ENCODE measurements at regions not wholly inside any gene's neighbourhood (a gene's known extent, or its start where the extent isn't known, plus 50 kb on each side); places are given as distances from the start of the nearest gene placed in this dataset.

DNA sequence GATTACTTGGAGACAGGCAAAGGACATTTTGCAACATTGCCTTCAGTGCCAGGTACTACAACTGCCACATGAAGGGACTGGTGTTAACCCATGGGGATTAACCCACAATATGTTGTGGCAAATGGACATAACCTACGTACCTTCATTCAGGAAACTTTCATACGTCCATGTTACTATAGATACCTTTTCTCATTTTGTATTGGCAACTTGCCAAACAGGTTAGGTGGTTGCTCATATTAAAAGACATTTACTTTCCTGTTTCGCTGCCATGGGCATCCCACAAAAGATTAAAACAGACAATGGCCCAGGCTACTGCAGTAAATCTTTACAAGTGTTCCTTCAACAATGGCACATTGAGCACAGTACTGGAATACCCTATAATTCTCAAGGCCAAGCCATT, 925.3 kb downstream of the SLITRK6 start:
- DNase-seq (no peak), ATAC-seq (ENCODE audit: low FRiP score in 2 of 2) (no peak)
- WGBS, 2 donors = 79 to 81% methylated on average over 3 of the region's 3 CpGs
- no peaks in the 10 kb centered on the region for H3K27me3 ChIP-seq
- H3K4me1 ChIP-seq = no peaks in the 10 kb centered on the region
- no peaks in the 10 kb centered on the region for H3K36me3 ChIP-seq
- H3K27ac ChIP-seq = no peak overlapping the region
- TF ChIP-seq POLR2A (IDR thresholded peaks at IDR 0.05) (no peak), EP300 (IDR thresholded peaks at IDR 0.05) (no peak), POLR2AphosphoS5 (IDR thresholded peaks at IDR 0.05) (no peak), CTCF (IDR thresholded peaks at IDR 0.05) (no peak)
- H3K9me3 ChIP-seq = peaks cover 0 to 3% (median 0%) of the 10 kb centered on the region in 4 donors
- H3K4me3 ChIP-seq = no peak overlapping the region

DNA sequence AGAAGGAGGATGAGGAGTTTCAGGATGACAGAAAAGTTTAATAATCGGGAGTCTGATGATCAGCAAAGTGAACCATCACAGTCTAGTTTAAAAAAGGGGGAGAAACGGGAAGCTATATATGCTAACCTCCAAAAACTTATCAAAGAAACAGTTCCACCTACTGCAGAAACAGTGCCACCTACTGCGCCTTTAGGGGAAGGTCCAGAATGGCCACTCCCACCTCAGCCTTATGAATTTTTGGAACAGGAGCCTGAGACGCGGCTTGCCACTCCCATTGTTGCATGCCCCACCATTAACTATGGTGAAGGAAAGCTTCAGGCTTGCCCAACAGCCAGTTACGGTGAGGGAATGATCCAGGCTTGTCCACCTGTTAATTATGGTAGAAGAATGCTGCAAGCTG, 929.0 kb downstream of the SLITRK6 start:
- no peak for TF ChIP-seq POLR2AphosphoS5 (IDR thresholded peaks at IDR 0.05)
- TF ChIP-seq EP300 (IDR thresholded peaks at IDR 0.05) = no peak
- TF ChIP-seq CTCF (IDR thresholded peaks at IDR 0.05) = no peak
- no peak for TF ChIP-seq POLR2A (IDR thresholded peaks at IDR 0.05)
- no peak for ATAC-seq (ENCODE audit: low FRiP score in 2 of 2)
- H3K9me3 ChIP-seq = no peaks in the 10 kb centered on the region
- no peaks in the 10 kb centered on the region for H3K4me1 ChIP-seq
- DNase-seq = no peak
- no peaks in the 10 kb centered on the region for H3K27me3 ChIP-seq
- no peak overlapping the region for H3K4me3 ChIP-seq
- H3K36me3 ChIP-seq = no peaks in the 10 kb centered on the region
- 69 to 83% methylated on average over 6 of the region's 6 CpGs for WGBS, 2 donors
- H3K27ac ChIP-seq = no peak overlapping the region

DNA sequence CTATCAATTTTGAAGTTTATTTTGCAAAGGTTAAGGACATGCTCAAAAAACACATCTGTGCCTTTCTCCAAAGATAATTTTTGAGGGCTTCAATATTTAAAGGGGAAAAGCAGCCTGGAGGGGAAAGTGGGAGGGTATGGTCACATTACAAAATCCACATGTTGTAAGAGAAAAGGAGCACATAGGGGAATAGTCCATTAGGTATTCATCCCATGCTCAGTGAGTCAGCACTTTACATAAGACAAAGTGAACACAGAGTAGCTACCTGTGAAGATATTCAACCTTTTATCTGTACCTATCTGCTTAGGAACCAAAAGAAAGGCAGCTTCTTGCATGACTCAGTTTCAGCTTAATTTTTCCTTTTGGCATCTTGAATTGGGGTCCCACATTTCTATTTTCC, 932.0 kb downstream of the SLITRK6 start:
- Histone ChIP-seq H3K4me1 (no peaks in the 10 kb centered on the region), H3K27me3 (no peaks in the 10 kb centered on the region), H3K36me3 (no peaks in the 10 kb centered on the region), H3K9me3 (no peaks in the 10 kb centered on the region), H3K27ac (no peak overlapping the region), H3K4me3 (no peak overlapping the region)
- ATAC-seq (ENCODE audit: low FRiP score in 2 of 2) = no peak
- no peak for DNase-seq
- TF ChIP-seq POLR2AphosphoS5 (IDR thresholded peaks at IDR 0.05) (no peak), POLR2A (IDR thresholded peaks at IDR 0.05) (no peak), EP300 (IDR thresholded peaks at IDR 0.05) (no peak), CTCF (IDR thresholded peaks at IDR 0.05) (no peak)

DNA sequence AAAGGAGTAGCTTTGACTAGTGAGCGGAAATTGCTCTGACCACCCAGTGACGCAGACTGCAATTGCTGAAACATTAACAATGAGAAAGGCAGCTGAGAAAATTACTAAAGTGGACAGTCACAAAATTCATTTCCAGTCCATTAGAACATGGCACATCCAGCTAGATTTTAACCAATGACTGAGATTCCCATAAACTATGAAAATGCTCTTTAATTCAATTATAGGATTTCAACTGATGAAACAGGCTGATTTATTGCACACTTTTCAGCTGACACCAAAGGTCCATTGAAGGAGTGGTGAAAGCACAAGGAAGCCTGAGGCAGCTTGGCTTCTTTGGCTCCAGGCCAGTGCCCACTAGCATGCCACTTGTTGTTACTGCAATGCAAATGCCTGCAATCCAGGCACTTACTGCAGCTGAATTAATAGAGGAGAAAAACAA, 933.4 kb downstream of the SLITRK6 start:
- ATAC-seq (ENCODE audit: low FRiP score in 2 of 2) (no peak), DNase-seq (no peak)
- H3K27ac ChIP-seq = no peak overlapping the region
- TF ChIP-seq POLR2A (IDR thresholded peaks at IDR 0.05) (no peak), POLR2AphosphoS5 (IDR thresholded peaks at IDR 0.05) (no peak), EP300 (IDR thresholded peaks at IDR 0.05) (no peak), CTCF (IDR thresholded peaks at IDR 0.05) (no peak)
- H3K9me3 ChIP-seq = no peaks in the 10 kb centered on the region
- no peaks in the 10 kb centered on the region for H3K27me3 ChIP-seq
- H3K4me1 ChIP-seq = no peaks in the 10 kb centered on the region
- no peaks in the 10 kb centered on the region for H3K36me3 ChIP-seq
- H3K4me3 ChIP-seq = no peak overlapping the region
- WGBS, 2 donors = 91 to 93% methylated on average over 2 of the region's 2 CpGs

- Histone ChIP-seq H3K9me3 (no peaks in the 10 kb centered on the region), H3K4me1 (no peaks in the 10 kb centered on the region), H3K27me3 (no peaks in the 10 kb centered on the region), H3K27ac (no peak overlapping the region), H3K4me3 (no peak overlapping the region), H3K36me3 (no peaks in the 10 kb centered on the region)
- WGBS, 2 donors = 74 to 90% methylated on average over 2 of the region's 2 CpGs
- DNase-seq = no peak
- no peak for ATAC-seq (ENCODE audit: low FRiP score in 2 of 2)
- TF ChIP-seq POLR2A (IDR thresholded peaks at IDR 0.05) = no peak
- TF ChIP-seq CTCF (IDR thresholded peaks at IDR 0.05) = no peak
- TF ChIP-seq EP300 (IDR thresholded peaks at IDR 0.05) = no peak
- TF ChIP-seq POLR2AphosphoS5 (IDR thresholded peaks at IDR 0.05) = no peak
Measured at GRCh38 chr13:84864341-84864740, 934.9 kb downstream of the SLITRK6 start.

Measured in upper lobe of left lung (tissue), 6 donors.